A549 (cell line): ENCODE measurements at regions not wholly inside any gene's neighbourhood (a gene's known extent, or its start where the extent isn't known, plus 50 kb on each side); places are given as distances from the start of the nearest gene placed in this dataset.

ENCODE experiments used
- BHLHE40 ChIP-seq: IDR thresholded peaks from 2 replicates; pipeline ENCODE4 v1.6.1; 2012; ENCODE audit warnings: low read depth, low read length, inconsistent platforms
- CBX2 ChIP-seq: fragments of 200-600 bp; sonication (generic); IDR thresholded peaks from 2 replicates; pipeline ENCODE4 v1.6.1; 2016; ENCODE audit warnings: low read depth, mild to moderate bottlenecking, borderline replicate concordance
- CBX8 ChIP-seq: fragments of 200-600 bp; sonication (generic); IDR thresholded peaks from 2 replicates; pipeline ENCODE4 v1.6.1; 2016
- EHMT2 ChIP-seq: fragments of 200-600 bp; sonication (generic); IDR thresholded peaks from 2 replicates; pipeline ENCODE4 v1.6.1; 2016; ENCODE audit warnings: antibody characterized with exemption, low read depth, mild to moderate bottlenecking, moderate library complexity
- EP300 ChIP-seq, 2 experiments: fragments of >200 bp; sonication (Bioruptor Twin); formaldehyde crosslinking; IDR thresholded peaks; 2 replicates in 1 of 2; 3 replicates in 1 of 2; pipeline ENCODE4 v1.6.1; 2016 to 2017
- FOSB ChIP-seq: fragments of 250-450 bp; sonication (Bioruptor Pico); IDR thresholded peaks from 2 replicates; pipeline ENCODE4 v1.5.0; 2020; ENCODE audit warnings: mild to moderate bottlenecking, moderate library complexity
- GATA3 ChIP-seq: IDR thresholded peaks from 2 replicates; pipeline ENCODE4 v1.6.1; 2012; ENCODE audit warnings: borderline replicate concordance
- HDAC2 ChIP-seq: fragments of 200-600 bp; sonication (generic); IDR thresholded peaks from 2 replicates; pipeline ENCODE4 v1.6.1; 2016
- HOXA7 ChIP-seq: fragments of 250-450 bp; sonication (Bioruptor Pico); IDR thresholded peaks from 2 replicates; pipeline ENCODE4 v1.5.0; 2020; ENCODE audit warnings: mild to moderate bottlenecking, moderate library complexity
- HOXB5 ChIP-seq: fragments of 250-450 bp; sonication (Bioruptor Pico); IDR thresholded peaks from 2 replicates; pipeline ENCODE4 v1.5.0; 2020; ENCODE audit warnings: mild to moderate bottlenecking, moderate library complexity
- KDM1A ChIP-seq: fragments of 200-600 bp; sonication (generic); IDR thresholded peaks from 2 replicates; pipeline ENCODE4 v1.6.1; 2016; ENCODE audit warnings: low read depth, mild to moderate bottlenecking
- KDM5A ChIP-seq: fragments of 200-600 bp; sonication (generic); IDR thresholded peaks from 2 replicates; pipeline ENCODE4 v1.6.1; 2016; ENCODE audit warnings: antibody characterized with exemption, mild to moderate bottlenecking
- MYC ChIP-seq: IDR thresholded peaks from 2 replicates; pipeline ENCODE4 v1.6.1; 2012; ENCODE audit warnings: mild to moderate bottlenecking, inconsistent platforms, low read length, improper control_type of control experiment, borderline replicate concordance
- NFE2L2 ChIP-seq: fragments of 150-350 bp; conservative IDR thresholded peaks from 2 replicates; pipeline ENCODE4 v1.6.1; 2014; ENCODE audit warnings: low read length
- NPAS2 ChIP-seq: fragments of 250-450 bp; sonication (Bioruptor Pico); IDR thresholded peaks from 2 replicates; pipeline ENCODE4 v1.8.0; 2022; ENCODE audit warnings: mild to moderate bottlenecking, moderate library complexity, borderline replicate concordance
- NR3C1 ChIP-seq: fragments of >200 bp; sonication (Bioruptor Twin); formaldehyde crosslinking; IDR thresholded peaks from 3 replicates; pipeline ENCODE4 v1.6.1; 2017
- PHF8 ChIP-seq: fragments of 200-600 bp; sonication (generic); IDR thresholded peaks from 2 replicates; pipeline ENCODE4 v1.6.1; 2016; ENCODE audit warnings: low read depth, mild to moderate bottlenecking, antibody characterized with exemption, moderate library complexity, borderline replicate concordance
- POLR2A ChIP-seq: IDR thresholded peaks from 2 replicates; pipeline ENCODE4 v1.6.1; 2012; ENCODE audit warnings: mild to moderate bottlenecking, low read length
- RAD21 ChIP-seq, 2 experiments: fragments of >200 bp in 1 of 2; sonication (Bioruptor Twin) in 1 of 2; formaldehyde crosslinking in 1 of 2; IDR thresholded peaks in 1 of 2; conservative IDR thresholded peaks in 1 of 2; 2 replicates in 1 of 2; 3 replicates in 1 of 2; pipeline ENCODE4 v1.6.1; 2012 to 2018; ENCODE audit warnings: inconsistent platforms in 1 of 2
- RCOR1 ChIP-seq: fragments of 150-350 bp; IDR thresholded peaks from 2 replicates; pipeline ENCODE4 v1.6.1; 2014; ENCODE audit warnings: antibody characterized with exemption, low read length, low read depth
- RFX5 ChIP-seq: fragments of 450-650 bp; IDR thresholded peaks from 2 replicates; pipeline ENCODE4 v1.7.1; 2014; ENCODE audit warnings: antibody characterized with exemption, mild to moderate bottlenecking, moderate library complexity
- RNF2 ChIP-seq: fragments of 200-600 bp; sonication (generic); IDR thresholded peaks from 2 replicates; pipeline ENCODE4 v1.6.1; 2016; ENCODE audit warnings: low read depth, mild to moderate bottlenecking, antibody characterized with exemption, moderate library complexity, borderline replicate concordance
- SMC3 ChIP-seq: fragments of >200 bp; sonication (Bioruptor Twin); formaldehyde crosslinking; IDR thresholded peaks from 3 replicates; pipeline ENCODE4 v1.6.1; 2018; ENCODE audit warnings: inconsistent platforms
- TP53 ChIP-seq: fragments of 250-450 bp; sonication (Bioruptor Pico); IDR thresholded peaks from 2 replicates; pipeline ENCODE4 v1.5.0; 2021; ENCODE audit warnings: mild to moderate bottlenecking, moderate library complexity
- ZC3H11A ChIP-seq: fragments of 450-650 bp; IDR thresholded peaks from 2 replicates; pipeline ENCODE4 v1.6.1; 2014; ENCODE audit warnings: antibody characterized with exemption, mild to moderate bottlenecking
- ZFP36 ChIP-seq: fragments of 450-650 bp; IDR thresholded peaks from 2 replicates; pipeline ENCODE4 v1.6.1; 2014; ENCODE audit warnings: borderline replicate concordance; ENCODE audit not compliant: partially characterized antibody
- ZNF302 ChIP-seq: fragments of 250-450 bp; sonication (Bioruptor Pico); IDR thresholded peaks from 2 replicates; pipeline ENCODE4 v1.9.0; 2021; ENCODE audit warnings: inconsistent platforms, mild to moderate bottlenecking, moderate library complexity
- ZSCAN20 ChIP-seq: fragments of 250-450 bp; sonication (Bioruptor Pico); IDR thresholded peaks from 2 replicates; pipeline ENCODE4 v1.8.0; 2022; ENCODE audit warnings: mild to moderate bottlenecking, moderate library complexity
- TF ChIP-seq, protein P1 (sequence below): IDR thresholded peaks from 2 replicates; pipeline ENCODE4 v1.6.1; 2012; ENCODE audit warnings: low read depth, borderline replicate concordance
- TF ChIP-seq, protein P2 (sequence below): fragments of >200 bp; sonication (Bioruptor Twin); formaldehyde crosslinking; IDR thresholded peaks from 3 replicates; pipeline ENCODE4 v1.5.1; 2016
- TF ChIP-seq, protein P3 (sequence below): fragments of 250-450 bp; sonication (Bioruptor Pico); IDR thresholded peaks from 2 replicates; pipeline ENCODE4 v1.5.0; 2020; ENCODE audit warnings: low read depth, mild to moderate bottlenecking, moderate library complexity
- TF ChIP-seq, protein P4 (sequence below): fragments of 250-450 bp; sonication (Bioruptor Pico); IDR thresholded peaks from 2 replicates; pipeline ENCODE4 v1.5.0; 2021; ENCODE audit warnings: mild to moderate bottlenecking, moderate library complexity, borderline replicate concordance
- TF ChIP-seq, protein P5 (sequence below): fragments of 450-650 bp; IDR thresholded peaks from 2 replicates; pipeline ENCODE4 v1.6.1; 2014; ENCODE audit warnings: antibody characterized with exemption
- TF ChIP-seq, protein P6 (sequence below): fragments of >200 bp; sonication (Bioruptor Twin); formaldehyde crosslinking; IDR thresholded peaks from 2 replicates; pipeline ENCODE4 v1.6.1; 2016
- TF ChIP-seq, protein P7 (sequence below): fragments of >200 bp; sonication (Bioruptor Twin); formaldehyde crosslinking; IDR thresholded peaks from 3 replicates; pipeline ENCODE4 v1.6.1; 2016
- TF ChIP-seq, protein P8 (sequence below): IDR thresholded peaks from 2 replicates; pipeline ENCODE4 v1.6.1; 2012

DNA sequence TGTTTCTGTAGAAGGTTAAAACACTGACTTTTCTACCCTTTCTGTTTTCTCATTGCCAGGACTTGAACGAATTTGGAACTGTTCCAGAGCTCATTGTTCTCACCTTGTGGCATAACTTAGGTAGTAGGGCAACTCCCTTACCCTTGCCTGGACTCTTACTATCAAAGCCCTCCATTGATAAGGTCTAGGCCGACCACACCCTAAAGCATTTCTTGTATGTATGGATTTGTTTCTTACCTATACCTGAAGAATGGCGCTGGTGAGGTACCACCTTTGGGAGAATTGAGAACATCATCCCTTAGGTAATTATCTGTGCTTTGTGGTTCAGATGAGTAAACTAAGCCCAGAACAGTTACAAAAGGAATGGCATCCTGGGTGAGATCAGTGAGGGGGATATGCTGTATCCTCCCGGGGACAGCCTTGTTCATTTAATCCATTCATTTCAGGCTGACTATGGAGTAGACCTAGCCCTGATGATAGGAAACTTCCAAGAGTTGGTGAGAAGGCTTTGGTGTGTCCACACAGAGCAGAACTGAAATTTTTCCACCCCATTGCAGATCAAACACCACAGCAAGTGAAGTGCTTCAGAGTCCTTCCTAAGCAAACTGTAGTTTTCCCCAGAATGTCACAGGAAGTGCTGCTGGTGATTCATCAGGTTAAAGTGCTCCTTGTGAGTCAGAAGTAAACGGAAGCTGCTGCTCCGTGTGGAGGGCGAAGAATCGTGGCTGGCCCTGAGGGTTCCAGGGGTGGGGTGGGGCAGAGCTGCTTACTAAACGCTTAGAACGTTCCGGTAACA lies 113.0 kb downstream of the TEX26 start (continued):
- no peak for TF ChIP-seq HOXB5 (CRISPR knock-in tag)
- no peak for TF ChIP-seq CBX8
- no peak for TF ChIP-seq TP53 (CRISPR knock-in tag)
- TF ChIP-seq, protein P1, sequence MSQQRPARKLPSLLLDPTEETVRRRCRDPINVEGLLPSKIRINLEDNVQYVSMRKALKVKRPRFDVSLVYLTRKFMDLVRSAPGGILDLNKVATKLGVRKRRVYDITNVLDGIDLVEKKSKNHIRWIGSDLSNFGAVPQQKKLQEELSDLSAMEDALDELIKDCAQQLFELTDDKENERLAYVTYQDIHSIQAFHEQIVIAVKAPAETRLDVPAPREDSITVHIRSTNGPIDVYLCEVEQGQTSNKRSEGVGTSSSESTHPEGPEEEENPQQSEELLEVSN: peak; percentile 36; the same call in 1 of the 2 replicates
- no peak for TF ChIP-seq NPAS2 (CRISPR knock-in tag)
- TF ChIP-seq PHF8: no peak
- no peak for TF ChIP-seq FOSB (CRISPR knock-in tag)
- TF ChIP-seq, protein P2, sequence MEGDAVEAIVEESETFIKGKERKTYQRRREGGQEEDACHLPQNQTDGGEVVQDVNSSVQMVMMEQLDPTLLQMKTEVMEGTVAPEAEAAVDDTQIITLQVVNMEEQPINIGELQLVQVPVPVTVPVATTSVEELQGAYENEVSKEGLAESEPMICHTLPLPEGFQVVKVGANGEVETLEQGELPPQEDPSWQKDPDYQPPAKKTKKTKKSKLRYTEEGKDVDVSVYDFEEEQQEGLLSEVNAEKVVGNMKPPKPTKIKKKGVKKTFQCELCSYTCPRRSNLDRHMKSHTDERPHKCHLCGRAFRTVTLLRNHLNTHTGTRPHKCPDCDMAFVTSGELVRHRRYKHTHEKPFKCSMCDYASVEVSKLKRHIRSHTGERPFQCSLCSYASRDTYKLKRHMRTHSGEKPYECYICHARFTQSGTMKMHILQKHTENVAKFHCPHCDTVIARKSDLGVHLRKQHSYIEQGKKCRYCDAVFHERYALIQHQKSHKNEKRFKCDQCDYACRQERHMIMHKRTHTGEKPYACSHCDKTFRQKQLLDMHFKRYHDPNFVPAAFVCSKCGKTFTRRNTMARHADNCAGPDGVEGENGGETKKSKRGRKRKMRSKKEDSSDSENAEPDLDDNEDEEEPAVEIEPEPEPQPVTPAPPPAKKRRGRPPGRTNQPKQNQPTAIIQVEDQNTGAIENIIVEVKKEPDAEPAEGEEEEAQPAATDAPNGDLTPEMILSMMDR: no peak
- TF ChIP-seq, protein P3, sequence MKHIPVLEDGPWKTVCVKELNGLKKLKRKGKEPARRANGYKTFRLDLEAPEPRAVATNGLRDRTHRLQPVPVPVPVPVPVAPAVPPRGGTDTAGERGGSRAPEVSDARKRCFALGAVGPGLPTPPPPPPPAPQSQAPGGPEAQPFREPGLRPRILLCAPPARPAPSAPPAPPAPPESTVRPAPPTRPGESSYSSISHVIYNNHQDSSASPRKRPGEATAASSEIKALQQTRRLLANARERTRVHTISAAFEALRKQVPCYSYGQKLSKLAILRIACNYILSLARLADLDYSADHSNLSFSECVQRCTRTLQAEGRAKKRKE (CRISPR knock-in tag): no peak
- TF ChIP-seq, protein P4, sequence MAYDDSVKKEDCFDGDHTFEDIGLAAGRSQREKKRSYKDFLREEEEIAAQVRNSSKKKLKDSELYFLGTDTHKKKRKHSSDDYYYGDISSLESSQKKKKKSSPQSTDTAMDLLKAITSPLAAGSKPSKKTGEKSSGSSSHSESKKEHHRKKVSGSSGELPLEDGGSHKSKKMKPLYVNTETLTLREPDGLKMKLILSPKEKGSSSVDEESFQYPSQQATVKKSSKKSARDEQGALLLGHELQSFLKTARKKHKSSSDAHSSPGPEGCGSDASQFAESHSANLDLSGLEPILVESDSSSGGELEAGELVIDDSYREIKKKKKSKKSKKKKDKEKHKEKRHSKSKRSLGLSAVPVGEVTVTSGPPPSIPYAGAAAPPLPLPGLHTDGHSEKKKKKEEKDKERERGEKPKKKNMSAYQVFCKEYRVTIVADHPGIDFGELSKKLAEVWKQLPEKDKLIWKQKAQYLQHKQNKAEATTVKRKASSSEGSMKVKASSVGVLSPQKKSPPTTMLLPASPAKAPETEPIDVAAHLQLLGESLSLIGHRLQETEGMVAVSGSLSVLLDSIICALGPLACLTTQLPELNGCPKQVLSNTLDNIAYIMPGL (CRISPR knock-in tag): no peak
- no peak for TF ChIP-seq KDM1A
- no peak for TF ChIP-seq HDAC2
- no peak for TF ChIP-seq RCOR1
- TF ChIP-seq HOXA7 (CRISPR knock-in tag): no peak
- TF ChIP-seq, protein P5, sequence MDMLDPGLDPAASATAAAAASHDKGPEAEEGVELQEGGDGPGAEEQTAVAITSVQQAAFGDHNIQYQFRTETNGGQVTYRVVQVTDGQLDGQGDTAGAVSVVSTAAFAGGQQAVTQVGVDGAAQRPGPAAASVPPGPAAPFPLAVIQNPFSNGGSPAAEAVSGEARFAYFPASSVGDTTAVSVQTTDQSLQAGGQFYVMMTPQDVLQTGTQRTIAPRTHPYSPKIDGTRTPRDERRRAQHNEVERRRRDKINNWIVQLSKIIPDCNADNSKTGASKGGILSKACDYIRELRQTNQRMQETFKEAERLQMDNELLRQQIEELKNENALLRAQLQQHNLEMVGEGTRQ: no peak
- TF ChIP-seq POLR2A: no peak
- no peak for TF ChIP-seq ZSCAN20 (CRISPR knock-in tag)
- no peak for TF ChIP-seq RAD21 (conservative IDR thresholded peaks at IDR 0.05 in 1 of 2, IDR thresholded peaks at IDR 0.05 in 1 of 2)
- TF ChIP-seq, protein P6, sequence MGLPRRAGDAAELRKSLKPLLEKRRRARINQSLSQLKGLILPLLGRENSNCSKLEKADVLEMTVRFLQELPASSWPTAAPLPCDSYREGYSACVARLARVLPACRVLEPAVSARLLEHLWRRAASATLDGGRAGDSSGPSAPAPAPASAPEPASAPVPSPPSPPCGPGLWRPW: no peak
- TF ChIP-seq, protein P7, sequence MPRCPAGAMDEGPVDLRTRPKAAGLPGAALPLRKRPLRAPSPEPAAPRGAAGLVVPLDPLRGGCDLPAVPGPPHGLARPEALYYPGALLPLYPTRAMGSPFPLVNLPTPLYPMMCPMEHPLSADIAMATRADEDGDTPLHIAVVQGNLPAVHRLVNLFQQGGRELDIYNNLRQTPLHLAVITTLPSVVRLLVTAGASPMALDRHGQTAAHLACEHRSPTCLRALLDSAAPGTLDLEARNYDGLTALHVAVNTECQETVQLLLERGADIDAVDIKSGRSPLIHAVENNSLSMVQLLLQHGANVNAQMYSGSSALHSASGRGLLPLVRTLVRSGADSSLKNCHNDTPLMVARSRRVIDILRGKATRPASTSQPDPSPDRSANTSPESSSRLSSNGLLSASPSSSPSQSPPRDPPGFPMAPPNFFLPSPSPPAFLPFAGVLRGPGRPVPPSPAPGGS: no peak
- 0 out of 5 replicates have a peak, but pooled peaks of 1 of the 2 experiments have one; percentile 19 for TF ChIP-seq EP300 (IDR thresholded peaks at IDR 0.05)
- TF ChIP-seq CBX2: no peak
- no peak for TF ChIP-seq ZNF302 (CRISPR knock-in tag)
- no peak for TF ChIP-seq BHLHE40
- no peak for TF ChIP-seq MYC
- TF ChIP-seq RFX5: no peak
- TF ChIP-seq GATA3: peak; percentile 12; the same call in 1 of the 2 replicates
- no peak for TF ChIP-seq EHMT2
- TF ChIP-seq KDM5A: no peak
- TF ChIP-seq ZC3H11A: no peak
- no peak for TF ChIP-seq SMC3
- no peak for TF ChIP-seq NFE2L2
- no peak for TF ChIP-seq ZFP36
- no peak for TF ChIP-seq NR3C1
- no peak for TF ChIP-seq RNF2
- TF ChIP-seq, protein P8, sequence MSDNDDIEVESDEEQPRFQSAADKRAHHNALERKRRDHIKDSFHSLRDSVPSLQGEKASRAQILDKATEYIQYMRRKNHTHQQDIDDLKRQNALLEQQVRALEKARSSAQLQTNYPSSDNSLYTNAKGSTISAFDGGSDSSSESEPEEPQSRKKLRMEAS: peak; percentile 72
